Lung (tissue), 11 donors: ENCODE measurements at regions not wholly inside any gene's neighbourhood (a gene's known extent, or its start where the extent isn't known, plus 50 kb on each side); places are given as distances from the start of the nearest gene placed in this dataset.

Experiments
- ATAC-seq: fragments of 200-7000 bp; cut with Tn5 transposase; one replicate; pipeline ENCODE4 v1.9.1; 2020; ENCODE audit warnings: moderate number of reproducible peaks; ENCODE audit not compliant: insufficient read depth, low FRiP score
- DNase-seq, 3 donors: peaks; one replicate each; pipeline ENCODE4 v3.0.0-alpha.2; 2013 to 2017
- H3K27ac ChIP-seq, 2 donors: one replicate each; pipeline ENCODE4 v1.5.1; 2013; ENCODE audit warnings: mild to moderate bottlenecking in 2 of 2, moderate library complexity in 2 of 2, control low read depth in 1 of 2, inconsistent platforms in 1 of 2, low read depth in 1 of 2, low read length in 1 of 2
- H3K27me3 ChIP-seq, 3 donors: one replicate each; pipeline ENCODE4 v1.5.1; 2013; ENCODE audit warnings: low read length in 2 of 3; ENCODE audit not compliant: control insufficient read depth in 3 of 3, insufficient read depth in 3 of 3
- H3K36me3 ChIP-seq, 4 donors: one replicate each; pipeline ENCODE4 v1.5.1; 2013; ENCODE audit warnings: low read length in 4 of 4, mild to moderate bottlenecking in 1 of 4, moderate library complexity in 1 of 4; ENCODE audit not compliant: control insufficient read depth in 4 of 4, insufficient read depth in 4 of 4
- H3K4me1 ChIP-seq, 5 donors: one replicate each; pipeline ENCODE4 v1.5.1; 2013; ENCODE audit warnings: low read length in 5 of 5, mild to moderate bottlenecking in 2 of 5, moderate library complexity in 1 of 5; ENCODE audit not compliant: control insufficient read depth in 5 of 5, insufficient read depth in 5 of 5
- H3K4me3 ChIP-seq: one replicate; pipeline ENCODE4 v1.5.1; 2013; ENCODE audit warnings: mild to moderate bottlenecking, control low read depth, moderate library complexity
- H3K9ac ChIP-seq, 2 donors: one replicate each; pipeline ENCODE4 v1.5.1; 2013; ENCODE audit warnings: low read length in 2 of 2, control low read depth in 1 of 2; ENCODE audit not compliant: insufficient read depth in 1 of 2
- H3K9me3 ChIP-seq, 4 donors: one replicate each; pipeline ENCODE4 v1.5.1; 2013; ENCODE audit warnings: low read length in 3 of 4, mild to moderate bottlenecking in 1 of 4, moderate library complexity in 1 of 4; ENCODE audit not compliant: control insufficient read depth in 4 of 4, insufficient read depth in 3 of 4
- CTCF ChIP-seq: IDR thresholded peaks from 2 replicates; pipeline ENCODE4 v1.5.1; 2012; ENCODE audit warnings: mild to moderate bottlenecking; ENCODE audit errors: control extremely low read depth, extremely low read depth
- WGBS, 2 donors: extraction: QIAGEN DNeasy Blood & Tissue Kit; methylation state at CpG; one replicate each; pipeline ENCODE4 v1.1.7; 2013; 5-methylcytosine and 5-hydroxymethylcytosine counted together
- donor health status: control.
- donor health status: control.
- donor health status: Bipolar disorder and iron deficiency.
- donor health status: healthy.
- donor health status: DM: yes; HTN: yes; CAD: no.

GRCh38 chr13:63463782-63464610 is 2048.3 kb upstream of the PCDH20 start:
- H3K27me3 ChIP-seq = no peaks in the 10 kb centered on the region
- no peak for ATAC-seq
- no peak for TF ChIP-seq CTCF
- no peak overlapping the region for H3K27ac ChIP-seq
- 74 to 89% methylated on average over 1 of the region's 1 CpG for WGBS, 2 donors
- H3K9ac ChIP-seq = no peak overlapping the region
- H3K4me3 ChIP-seq = no peak overlapping the region
- peaks cover 0 to 9% (median 0%) of the 10 kb centered on the region in 5 donors for H3K4me1 ChIP-seq
- H3K9me3 ChIP-seq = peaks cover 0 to 11% (median 1%) of the 10 kb centered on the region in 4 donors
- no peaks in the 10 kb centered on the region for H3K36me3 ChIP-seq
- DNase-seq = no peak

- DNase-seq (peak in 2 of 3 donors; percentile 51 to 66), ATAC-seq (no peak)
- Histone ChIP-seq H3K4me1 (peaks cover 0 to 9% (median 0%) of the 10 kb centered on the region in 5 donors), H3K27ac (no peak overlapping the region), H3K27me3 (no peaks in the 10 kb centered on the region), H3K9me3 (peaks cover 0 to 8% (median 1%) of the 10 kb centered on the region in 4 donors), H3K9ac (no peak overlapping the region), H3K4me3 (no peak overlapping the region), H3K36me3 (no peaks in the 10 kb centered on the region)
- TF ChIP-seq CTCF = no peak
- WGBS, 2 donors = 50 to 83% methylated on average over 2 of the region's 2 CpGs
These were observed 2044.9 kb upstream of the PCDH20 start for GRCh38 chr13:63460462-63461090.

GRCh38 chr13:63457186-63457585 is 2041.5 kb upstream of the PCDH20 start:
- no peak for DNase-seq
- H3K4me1 ChIP-seq = peaks cover 0 to 9% (median 0%) of the 10 kb centered on the region in 5 donors
- no peaks in the 10 kb centered on the region for H3K9me3 ChIP-seq
- no peaks in the 10 kb centered on the region for H3K36me3 ChIP-seq
- H3K4me3 ChIP-seq = no peak overlapping the region
- WGBS, 2 donors = 50 to 93% methylated on average over 1 of the region's 1 CpG
- no peak for TF ChIP-seq CTCF
- ATAC-seq = no peak
- no peak overlapping the region for H3K27ac ChIP-seq
- no peak overlapping the region for H3K9ac ChIP-seq
- no peaks in the 10 kb centered on the region for H3K27me3 ChIP-seq
